IMR-90 (cell line): ENCODE measurements at regions not wholly inside any gene's neighbourhood (a gene's known extent, or its start where the extent isn't known, plus 50 kb on each side); places are given as distances from the start of the nearest gene placed in this dataset.

Experiments used
- ATAC-seq: fragments of 200-7000 bp; cut with Tn5 transposase; 2 replicates; pipeline ENCODE4 v1.9.1; 2020; ENCODE audit warnings: low read depth, mild to moderate bottlenecking, moderate library complexity
- BruUV-seq: library from RNA; stranded (reverse); fragments of 400-500 nt; replicated peaks from 2 replicates; lab custom pipeline; 2021; lab: Mats Ljungman, UMichigan
- CTCF ChIA-PET: fragments of 300-600 bp; formaldehyde crosslinking; extraction: SDS; loops from one replicate; lab custom pipeline; 2021; ENCODE audit warnings: antibody characterized with exemption; lab: Yijun Ruan, JAX
- POLR2A ChIA-PET: fragments of 300-600 bp; sonication (Branson Sonifier 250); formaldehyde crosslinking; loops from one replicate; lab custom pipeline; 2022; ENCODE audit warnings: antibody characterized with exemption; ENCODE audit not compliant: unreplicated experiment; lab: Charles Lee
- DNase-seq: peaks from one replicate; pipeline ENCODE4 v3.0.0; 2013
- H2AFZ ChIP-seq: replicated peaks from 2 replicates; pipeline ENCODE3; 2013; ENCODE audit warnings: low read length, mild to moderate bottlenecking; ENCODE audit not compliant: poor library complexity
- H2AK5ac ChIP-seq: 2 replicates; pipeline ENCODE4 v1.6.1; 2013; ENCODE audit warnings: low read depth, low read length, inconsistent platforms
- H2AK9ac ChIP-seq: replicated peaks from 2 replicates; pipeline ENCODE3; 2013; ENCODE audit warnings: mild to moderate bottlenecking, low read depth, low read length, moderate library complexity; ENCODE audit not compliant: poor library complexity
- H2BK120ac ChIP-seq: 2 replicates; pipeline ENCODE4 v1.6.1; 2013; ENCODE audit warnings: low read depth, low read length, inconsistent platforms
- H2BK15ac ChIP-seq: 3 replicates; pipeline ENCODE4 v1.6.1; 2013; ENCODE audit warnings: low read depth, low read length, inconsistent platforms
- H2BK20ac ChIP-seq: 2 replicates; pipeline ENCODE4 v1.6.1; 2013; ENCODE audit warnings: low read depth, mild to moderate bottlenecking, inconsistent platforms, low read length, moderate library complexity
- H2BK5ac ChIP-seq: 2 replicates; pipeline ENCODE4 v1.6.1; 2013; ENCODE audit warnings: mild to moderate bottlenecking, low read depth, low read length, inconsistent platforms; ENCODE audit not compliant: poor library complexity, severe bottlenecking
- H3K14ac ChIP-seq: replicated peaks from 2 replicates; pipeline ENCODE4 v1.6.1; 2013; ENCODE audit warnings: low read depth, low read length, inconsistent platforms
- H3K18ac ChIP-seq: 2 replicates; pipeline ENCODE4 v1.6.1; 2013; ENCODE audit warnings: low read depth, low read length, control low read depth
- H3K23ac ChIP-seq: 2 replicates; pipeline ENCODE4 v1.6.1; 2013; ENCODE audit warnings: low read depth, low read length, inconsistent platforms
- H3K27ac ChIP-seq: 2 replicates; pipeline ENCODE4 v1.5.1; 2013; ENCODE audit warnings: mild to moderate bottlenecking, control low read depth, low read length; ENCODE audit not compliant: insufficient read depth
- H3K27me3 ChIP-seq: 2 replicates; pipeline ENCODE4 v1.6.1; 2013; ENCODE audit warnings: low read length; ENCODE audit not compliant: control insufficient read depth, insufficient read depth
- H3K36me3 ChIP-seq: 2 replicates; pipeline ENCODE4 v1.6.1; 2013; ENCODE audit warnings: low read length, mixed read lengths; ENCODE audit not compliant: control insufficient read depth, insufficient read depth
- H3K4ac ChIP-seq: 2 replicates; pipeline ENCODE4 v1.6.1; 2013; ENCODE audit warnings: low read depth, low read length, inconsistent platforms
- H3K4me1 ChIP-seq: 2 replicates; pipeline ENCODE4 v1.6.1; 2013; ENCODE audit warnings: low read length, mixed read lengths; ENCODE audit not compliant: control insufficient read depth, insufficient read depth
- H3K4me2 ChIP-seq: 2 replicates; pipeline ENCODE4 v1.6.1; 2013; ENCODE audit warnings: low read depth, mild to moderate bottlenecking, control low read depth, low read length, moderate library complexity
- H3K4me3 ChIP-seq: 2 replicates; pipeline ENCODE4 v1.5.1; 2013; ENCODE audit warnings: low read depth, mild to moderate bottlenecking, control low read depth, low read length, moderate library complexity; ENCODE audit not compliant: insufficient read depth
- H3K56ac ChIP-seq: 2 replicates; pipeline ENCODE4 v1.6.1; 2013; ENCODE audit warnings: low read length, inconsistent platforms; ENCODE audit not compliant: insufficient read depth; ENCODE audit errors: extremely low read depth
- H3K79me1 ChIP-seq, 2 experiments: 2 replicates each; pipeline ENCODE4 v1.6.1; 2013; ENCODE audit warnings: low read length in 2 of 2, inconsistent platforms in 1 of 2, low read depth in 1 of 2
- H3K9ac ChIP-seq: 2 replicates; pipeline ENCODE4 v1.6.1; 2013; ENCODE audit warnings: low read depth, low read length, control low read depth
- H3K9me1 ChIP-seq: 2 replicates; pipeline ENCODE4 v1.6.1; 2013; ENCODE audit warnings: low read length, inconsistent platforms; ENCODE audit not compliant: insufficient read depth
- H3K9me3 ChIP-seq: 2 replicates; pipeline ENCODE4 v1.6.1; 2013; ENCODE audit warnings: low read length; ENCODE audit not compliant: control insufficient read depth, insufficient read depth
- H4K20me1 ChIP-seq: 2 replicates; pipeline ENCODE4 v1.6.1; 2013; ENCODE audit warnings: low read length, inconsistent platforms; ENCODE audit not compliant: insufficient read depth
- H4K5ac ChIP-seq: 2 replicates; pipeline ENCODE4 v1.6.1; 2013; ENCODE audit warnings: mild to moderate bottlenecking, low read depth, low read length, control low read depth
- H4K8ac ChIP-seq, 2 experiments: 2 replicates each; pipeline ENCODE4 v1.6.1; 2013; ENCODE audit warnings: low read depth in 2 of 2, low read length in 2 of 2, control low read depth in 1 of 2, inconsistent platforms in 1 of 2
- H4K91ac ChIP-seq: 2 replicates; pipeline ENCODE4 v1.6.1; 2013; ENCODE audit warnings: low read depth, low read length, inconsistent platforms; ENCODE audit not compliant: insufficient read depth
- BHLHE40 ChIP-seq: fragments of 150-350 bp; IDR thresholded peaks from 2 replicates; pipeline ENCODE4 v1.6.1; 2016; ENCODE audit warnings: mild to moderate bottlenecking, low read depth, low read length
- CEBPB ChIP-seq: IDR thresholded peaks from 2 replicates; pipeline ENCODE4 v1.6.1; 2012; ENCODE audit warnings: low read depth, low read length, improper control_type of control experiment
- CHD1 ChIP-seq: IDR thresholded peaks from 2 replicates; pipeline ENCODE4 v1.6.1; 2012; ENCODE audit warnings: low read depth, low read length, improper control_type of control experiment
- FOS ChIP-seq: fragments of 150-350 bp; IDR thresholded peaks from 2 replicates; pipeline ENCODE4 v1.6.1; 2016; ENCODE audit warnings: low read depth, low read length
- MAFK ChIP-seq: IDR thresholded peaks from 2 replicates; pipeline ENCODE4 v1.6.1; 2012; ENCODE audit warnings: low read depth, low read length, improper control_type of control experiment
- MAZ ChIP-seq: IDR thresholded peaks from 2 replicates; pipeline ENCODE4 v1.6.1; 2012; ENCODE audit warnings: low read depth, mild to moderate bottlenecking, low read length, improper control_type of control experiment, moderate library complexity, borderline replicate concordance
- MXI1 ChIP-seq: IDR thresholded peaks from 2 replicates; pipeline ENCODE4 v1.6.1; 2012; ENCODE audit warnings: low read depth, mild to moderate bottlenecking, low read length, moderate library complexity, borderline replicate concordance
- NFE2L2 ChIP-seq: fragments of 150-350 bp; IDR thresholded peaks from 2 replicates; pipeline ENCODE4 v1.6.1; 2016; ENCODE audit warnings: low read depth, mild to moderate bottlenecking, low read length
- POLR2A ChIP-seq: IDR thresholded peaks from 2 replicates; pipeline ENCODE4 v1.6.1; 2012; ENCODE audit warnings: mild to moderate bottlenecking, low read depth, low read length
- RAD21 ChIP-seq: IDR thresholded peaks from 2 replicates; pipeline ENCODE4 v1.6.1; 2012; ENCODE audit warnings: low read length, improper control_type of control experiment
- RCOR1 ChIP-seq: IDR thresholded peaks from 2 replicates; pipeline ENCODE4 v1.6.1; 2012; ENCODE audit warnings: mild to moderate bottlenecking, low read length, improper control_type of control experiment; ENCODE audit not compliant: insufficient replicate concordance
- RFX5 ChIP-seq: IDR thresholded peaks from 2 replicates; pipeline ENCODE4 v1.8.0; 2012; ENCODE audit warnings: low read depth, mild to moderate bottlenecking, low read length, moderate library complexity
- SMC3 ChIP-seq: fragments of 150-350 bp; IDR thresholded peaks from 2 replicates; pipeline ENCODE4 v1.6.1; 2016; ENCODE audit warnings: low read depth, mild to moderate bottlenecking, antibody characterized with exemption, low read length, moderate library complexity
- WGBS, 2 experiments: methylation state at CpG; one replicate each; pipeline versions ENCODE4 v1.1.5 to v1.1.7; 2013; ENCODE audit warnings: missing lambda C conversion rate in 2 of 2; ENCODE audit not compliant: insufficient read length in 1 of 2; ENCODE audit errors: extremely low coverage in 2 of 2; 5-methylcytosine and 5-hydroxymethylcytosine counted together
- dilution Hi-C: fragments of 300-500 bp; cut with HindIII; formaldehyde crosslinking; loops from one replicate; pipeline ENCODE4 v1.14.3; 2018; ENCODE audit warnings: low sequenced_read_pairs; ENCODE audit not compliant: unreplicated experiment
- in situ Hi-C: fragments of 300-500 bp; cut with MboI; formaldehyde crosslinking; loops from 3 replicates; pipeline ENCODE4 v1.14.3; 2019; ENCODE audit warnings: low sequenced_read_pairs, inconsistent platforms, mixed read lengths
- intact Hi-C: fragments of 100-400 bp; cut with micrococcal nuclease; formaldehyde crosslinking; loops from 2 replicates; pipeline ENCODE4 v1.10.0; 2022
- TF ChIP-seq, protein P1 (sequence below): conservative IDR thresholded peaks from 2 replicates; pipeline ENCODE4 v1.5.1; 2012; ENCODE audit warnings: mild to moderate bottlenecking, low read depth, low read length, improper control_type of control experiment
- TF ChIP-seq, protein P2 (sequence below): fragments of 150-350 bp; IDR thresholded peaks from 2 replicates; pipeline ENCODE4 v1.6.1; 2017; ENCODE audit warnings: mild to moderate bottlenecking, antibody characterized with exemption, low read length, low read depth
- TF ChIP-seq, protein P3 (sequence below): fragments of 150-350 bp; IDR thresholded peaks from 2 replicates; pipeline ENCODE4 v1.6.1; 2016; ENCODE audit warnings: low read depth, mild to moderate bottlenecking, low read length, moderate library complexity, borderline replicate concordance

DNA sequence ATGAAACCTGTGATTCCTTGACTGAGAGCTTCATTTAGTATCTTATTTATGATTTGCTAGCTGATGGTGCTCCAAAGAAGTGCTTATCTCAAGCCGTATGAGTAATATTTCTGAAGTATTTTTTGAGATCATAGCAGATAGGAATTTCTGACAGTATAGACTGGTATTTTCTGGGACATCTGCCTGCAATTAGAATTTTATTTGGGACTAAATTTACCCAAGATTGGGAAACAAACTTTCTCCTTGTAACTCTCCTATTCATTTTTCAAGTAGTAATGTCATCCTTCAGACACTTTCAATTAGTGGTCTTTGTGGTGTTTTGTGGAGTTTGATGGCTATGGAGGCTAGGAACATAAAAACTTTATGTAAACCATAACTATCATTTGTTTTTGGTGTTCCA lies 597.2 kb upstream of the ZP4 start:
- intact Hi-C loops (no loop called here), dilution Hi-C loops (no loop called here), in situ Hi-C loops (no loop called here)
- no peak overlapping the region for H2AK9ac ChIP-seq
- no peak overlapping the region for H3K56ac ChIP-seq
- no CpG with 5 or more reads among the region's 1 CpG for WGBS, 2 experiments
- no peak overlapping the region for H3K4me3 ChIP-seq
- H4K5ac ChIP-seq: no peak overlapping the region
- H2AK5ac ChIP-seq: no peak overlapping the region
- no peaks in the 10 kb centered on the region for H3K9me3 ChIP-seq
- H3K9ac ChIP-seq: no peak overlapping the region
- no peak overlapping the region for H2AFZ ChIP-seq
- peaks cover 2% of the 10 kb centered on the region; the same call in 1 of the 2 replicates for H3K4me1 ChIP-seq
- H3K27ac ChIP-seq: no peak overlapping the region
- H3K9me1 ChIP-seq: no peaks in the 10 kb centered on the region
- H3K27me3 ChIP-seq: no peaks in the 10 kb centered on the region
- peak; percentile 49 for DNase-seq
- no peak overlapping the region for H4K91ac ChIP-seq
- no peak overlapping the region for H3K4me2 ChIP-seq
- H4K8ac ChIP-seq: no peak overlapping the region
- CTCF ChIA-PET: interaction anchor here (0.5 to 0.6 kb wide), 2 partner anchors 133 to 1518 kb away, joined by 4 to 6 read pairs; no protein-coding TSS in a partner anchor
- no peak overlapping the region for H2BK15ac ChIP-seq
- H3K4ac ChIP-seq: no peak overlapping the region
- H3K79me1 ChIP-seq: no peaks in the 10 kb centered on the region
- BruUV-seq: no TSS peak
- no peak overlapping the region for H2BK20ac ChIP-seq
- H3K36me3 ChIP-seq: no peaks in the 10 kb centered on the region
- no peak overlapping the region for H2BK5ac ChIP-seq
- ATAC-seq: 0 out of 2 replicates have a peak, but pooled peaks have one; percentile 39
- H3K14ac ChIP-seq: no peak overlapping the region
- no peaks in the 10 kb centered on the region for H4K20me1 ChIP-seq
- TF ChIP-seq, protein P1, sequence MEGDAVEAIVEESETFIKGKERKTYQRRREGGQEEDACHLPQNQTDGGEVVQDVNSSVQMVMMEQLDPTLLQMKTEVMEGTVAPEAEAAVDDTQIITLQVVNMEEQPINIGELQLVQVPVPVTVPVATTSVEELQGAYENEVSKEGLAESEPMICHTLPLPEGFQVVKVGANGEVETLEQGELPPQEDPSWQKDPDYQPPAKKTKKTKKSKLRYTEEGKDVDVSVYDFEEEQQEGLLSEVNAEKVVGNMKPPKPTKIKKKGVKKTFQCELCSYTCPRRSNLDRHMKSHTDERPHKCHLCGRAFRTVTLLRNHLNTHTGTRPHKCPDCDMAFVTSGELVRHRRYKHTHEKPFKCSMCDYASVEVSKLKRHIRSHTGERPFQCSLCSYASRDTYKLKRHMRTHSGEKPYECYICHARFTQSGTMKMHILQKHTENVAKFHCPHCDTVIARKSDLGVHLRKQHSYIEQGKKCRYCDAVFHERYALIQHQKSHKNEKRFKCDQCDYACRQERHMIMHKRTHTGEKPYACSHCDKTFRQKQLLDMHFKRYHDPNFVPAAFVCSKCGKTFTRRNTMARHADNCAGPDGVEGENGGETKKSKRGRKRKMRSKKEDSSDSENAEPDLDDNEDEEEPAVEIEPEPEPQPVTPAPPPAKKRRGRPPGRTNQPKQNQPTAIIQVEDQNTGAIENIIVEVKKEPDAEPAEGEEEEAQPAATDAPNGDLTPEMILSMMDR: no peak
- TF ChIP-seq RCOR1 (no peak), RAD21 (no peak), NFE2L2 (no peak), SMC3 (no peak), CHD1 (no peak), RFX5 (no peak), CEBPB (no peak), MAFK (no peak), BHLHE40 (no peak), MXI1 (no peak), FOS (no peak), POLR2A (no peak), MAZ (no peak)
- TF ChIP-seq, protein P2, sequence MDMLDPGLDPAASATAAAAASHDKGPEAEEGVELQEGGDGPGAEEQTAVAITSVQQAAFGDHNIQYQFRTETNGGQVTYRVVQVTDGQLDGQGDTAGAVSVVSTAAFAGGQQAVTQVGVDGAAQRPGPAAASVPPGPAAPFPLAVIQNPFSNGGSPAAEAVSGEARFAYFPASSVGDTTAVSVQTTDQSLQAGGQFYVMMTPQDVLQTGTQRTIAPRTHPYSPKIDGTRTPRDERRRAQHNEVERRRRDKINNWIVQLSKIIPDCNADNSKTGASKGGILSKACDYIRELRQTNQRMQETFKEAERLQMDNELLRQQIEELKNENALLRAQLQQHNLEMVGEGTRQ: no peak
- TF ChIP-seq, protein P3, sequence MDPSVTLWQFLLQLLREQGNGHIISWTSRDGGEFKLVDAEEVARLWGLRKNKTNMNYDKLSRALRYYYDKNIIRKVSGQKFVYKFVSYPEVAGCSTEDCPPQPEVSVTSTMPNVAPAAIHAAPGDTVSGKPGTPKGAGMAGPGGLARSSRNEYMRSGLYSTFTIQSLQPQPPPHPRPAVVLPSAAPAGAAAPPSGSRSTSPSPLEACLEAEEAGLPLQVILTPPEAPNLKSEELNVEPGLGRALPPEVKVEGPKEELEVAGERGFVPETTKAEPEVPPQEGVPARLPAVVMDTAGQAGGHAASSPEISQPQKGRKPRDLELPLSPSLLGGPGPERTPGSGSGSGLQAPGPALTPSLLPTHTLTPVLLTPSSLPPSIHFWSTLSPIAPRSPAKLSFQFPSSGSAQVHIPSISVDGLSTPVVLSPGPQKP: no peak
- H2BK120ac ChIP-seq: no peak overlapping the region
- no peak overlapping the region for H3K23ac ChIP-seq
- POLR2A ChIA-PET: no interaction called here
- no peak overlapping the region for H3K18ac ChIP-seq
